Stimulated activated CD8-positive, alpha-beta memory T cell treated with anti-CD3 and anti-CD28 coated beads, Interleukin-7, amount 100 ng/mL, for 48 hours (primary cell): ENCODE measurements at regions not wholly inside any gene's neighbourhood (a gene's known extent, or its start where the extent isn't known, plus 50 kb on each side); places are given as distances from the start of the nearest gene placed in this dataset.
"Not testable (repeated sequence)": the region's sequence is repeated elsewhere in the genome, so short reads cannot be mapped to it uniquely, and the experiment has no call there.

Experiments used
- DNase-seq, 2 donors: peaks; one replicate each; pipeline ENCODE4 v3.0.0-alpha.2; 2020; ENCODE audit warnings: low read depth in 1 of 2; ENCODE audit errors: extremely low read depth in 1 of 2

- no peak for DNase-seq
Observed at GRCh38 chr14:37711831-37712475, 116.5 kb downstream of the TTC6 start.

GRCh38 chr14:37712476-37712860, 117.0 kb downstream of the TTC6 start:
- not testable (repeated sequence) for DNase-seq

- DNase-seq, result no peak
Observed at GRCh38 chr14:37712976-37713431, 117.6 kb downstream of the TTC6 start.

- no peak for DNase-seq
Observed at GRCh38 chr14:37720131-37720530, 124.7 kb downstream of the TTC6 start.

GRCh38 chr14:37721976-37722659, 126.7 kb downstream of the TTC6 start:
- no peak for DNase-seq

GRCh38 chr14:37723515-37723914, 128.1 kb downstream of the TTC6 start:
- no peak for DNase-seq

- no peak for DNase-seq
Observed at GRCh38 chr14:37726708-37727107, 131.3 kb downstream of the TTC6 start.

- no peak for DNase-seq
Observed at GRCh38 chr14:37729218-37729617, 133.8 kb downstream of the TTC6 start.

- DNase-seq, result no peak
Observed at GRCh38 chr14:37731094-37731493, 135.7 kb downstream of the TTC6 start.

GRCh38 chr14:37745657-37746056, 150.2 kb downstream of the TTC6 start:
- DNase-seq, result no peak

GRCh38 chr14:37746140-37746832, 150.9 kb downstream of the TTC6 start:
- DNase-seq, result no peak

GRCh38 chr14:37753459-37753858, 158.0 kb downstream of the TTC6 start:
- DNase-seq, result no peak

GRCh38 chr14:37760275-37760674, 164.8 kb downstream of the TTC6 start:
- DNase-seq, result not testable (repeated sequence)

- no peak for DNase-seq
Observed at GRCh38 chr14:37763266-37763665, 167.8 kb downstream of the TTC6 start.

- DNase-seq, result not testable (repeated sequence)
Observed at GRCh38 chr14:37772283-37772682, 176.9 kb downstream of the TTC6 start.

- no peak for DNase-seq
Observed at GRCh38 chr14:37776791-37777499, 181.5 kb downstream of the TTC6 start.

- DNase-seq, result no peak
Observed at GRCh38 chr14:37778135-37778943, 182.9 kb downstream of the TTC6 start.

GRCh38 chr14:37779480-37779879, 184.1 kb downstream of the TTC6 start:
- no peak for DNase-seq

- DNase-seq, result not testable (repeated sequence)
Observed at GRCh38 chr14:37780731-37781130, 185.3 kb downstream of the TTC6 start.

- DNase-seq, result not testable (repeated sequence)
Observed at GRCh38 chr14:37784203-37784826, 188.9 kb downstream of the TTC6 start.
